Tibial nerve (tissue), 4 donors: ENCODE measurements at regions not wholly inside any gene's neighbourhood (a gene's known extent, or its start where the extent isn't known, plus 50 kb on each side); places are given as distances from the start of the nearest gene placed in this dataset.
"Not testable (repeated sequence)": the region's sequence is repeated elsewhere in the genome, so short reads cannot be mapped to it uniquely, and the experiment has no call there.

Experiments
- DNase-seq, 2 donors: peaks; one replicate each; pipeline ENCODE4 v3.0.0-alpha.2; 2019; ENCODE audit warnings: low spot score in 2 of 2
- H3K27ac ChIP-seq, 4 donors: fragments of 200-600 bp; sonication (generic) in 3 of 4; one replicate each; pipeline ENCODE4 v1.5.1; 2017 to 2019; ENCODE audit warnings: mild to moderate bottlenecking in 1 of 4
- H3K27me3 ChIP-seq, 2 donors: fragments of 200-600 bp; sonication (generic) in 1 of 2; one replicate each; pipeline versions ENCODE4 v1.5.1 to v1.6.0; 2017 to 2019
- H3K36me3 ChIP-seq, 3 donors: fragments of 200-600 bp; sonication (generic); one replicate each; pipeline ENCODE4 v1.5.1; 2018 to 2019
- H3K4me1 ChIP-seq, 4 donors: fragments of 200-600 bp; sonication (generic) in 3 of 4; one replicate each; pipeline ENCODE4 v1.5.1; 2017 to 2019
- H3K4me3 ChIP-seq, 4 donors: fragments of 200-600 bp; sonication (generic) in 3 of 4; one replicate each; pipeline ENCODE4 v1.5.1; 2017 to 2019; ENCODE audit warnings: mild to moderate bottlenecking in 1 of 4, moderate library complexity in 1 of 4
- H3K9me3 ChIP-seq, 4 donors: fragments of 200-600 bp; sonication (generic) in 3 of 4; one replicate each; pipeline ENCODE4 v1.5.1; 2017 to 2019
- CTCF ChIP-seq, 5 experiments: fragments of 200-600 bp in 3 of 5; fragments of 450-650 bp in 2 of 5; sonication (generic) in 3 of 5; IDR thresholded peaks; one replicate each; pipeline ENCODE4 v1.5.1; 2016 to 2019; ENCODE audit warnings: antibody characterized with exemption in 5 of 5, mild to moderate bottlenecking in 3 of 5, moderate library complexity in 2 of 5
- EP300 ChIP-seq, 2 donors: sonication (generic); formaldehyde crosslinking; IDR thresholded peaks; one replicate each; pipeline ENCODE4 v1.6.1; 2017; ENCODE audit warnings: antibody characterized with exemption in 2 of 2, mild to moderate bottlenecking in 1 of 2
- POLR2A ChIP-seq, 2 donors: fragments of 450-650 bp; IDR thresholded peaks; one replicate each; pipeline ENCODE4 v1.6.1; 2017; ENCODE audit warnings: antibody characterized with exemption in 2 of 2, mild to moderate bottlenecking in 2 of 2, moderate library complexity in 2 of 2
- WGBS, 2 donors: methylation state at CpG; one replicate each; pipeline ENCODE4 v1.1.5; 2018; 5-methylcytosine and 5-hydroxymethylcytosine counted together

GRCh38 chr1:83118472-83118871, 880.5 kb downstream of the TTLL7 start:
- no peaks in the 10 kb centered on the region for H3K27me3 ChIP-seq
- H3K9me3 ChIP-seq: no peaks in the 10 kb centered on the region
- WGBS, 2 donors: 98 to 99% methylated on average over 4 of the region's 4 CpGs

GRCh38 chr1:83117030-83117429, 881.9 kb downstream of the TTLL7 start:
- not testable (repeated sequence) for DNase-seq, H3K9me3 ChIP-seq, H3K4me1 ChIP-seq, H3K4me3 ChIP-seq, H3K36me3 ChIP-seq, H3K27me3 ChIP-seq, H3K27ac ChIP-seq
- 99 to 100% methylated on average over 4 of the region's 4 CpGs for WGBS, 2 donors

More at GRCh38 chr1:83118472-83118871, 880.5 kb downstream of the TTLL7 start:
- Histone ChIP-seq H3K36me3 (no peaks in the 10 kb centered on the region), H3K27ac (no peak overlapping the region), H3K4me1 (no peaks in the 10 kb centered on the region), H3K4me3 (no peak overlapping the region)
- DNase-seq: no peak
- TF ChIP-seq CTCF (IDR thresholded peaks at IDR 0.05): no peak
- TF ChIP-seq EP300 (IDR thresholded peaks at IDR 0.05): no peak
- no peak for TF ChIP-seq POLR2A (IDR thresholded peaks at IDR 0.05)

GRCh38 chr1:83115785-83116184, 883.1 kb downstream of the TTLL7 start:
- H3K4me3 ChIP-seq: no peak overlapping the region
- no peaks in the 10 kb centered on the region for H3K27me3 ChIP-seq
- H3K36me3 ChIP-seq: no peaks in the 10 kb centered on the region
- no peak for DNase-seq
- WGBS, 2 donors: 63 to 71% methylated on average over 2 of the region's 2 CpGs
- no peak for TF ChIP-seq EP300 (IDR thresholded peaks at IDR 0.05)
- H3K9me3 ChIP-seq: no peaks in the 10 kb centered on the region
- no peak overlapping the region for H3K27ac ChIP-seq
- H3K4me1 ChIP-seq: no peaks in the 10 kb centered on the region

- DNase-seq: no peak
- no peaks in the 10 kb centered on the region for H3K4me1 ChIP-seq
- TF ChIP-seq POLR2A (IDR thresholded peaks at IDR 0.05) (no peak), EP300 (IDR thresholded peaks at IDR 0.05) (no peak), CTCF (IDR thresholded peaks at IDR 0.05) (no peak)
- H3K4me3 ChIP-seq: no peak overlapping the region
- H3K27ac ChIP-seq: no peak overlapping the region
- no peaks in the 10 kb centered on the region for H3K9me3 ChIP-seq
- no peaks in the 10 kb centered on the region for H3K27me3 ChIP-seq
- WGBS, 2 donors: 61 to 70% methylated on average over 2 of the region's 2 CpGs
- H3K36me3 ChIP-seq: no peaks in the 10 kb centered on the region
Measured at GRCh38 chr1:83114136-83114834, 884.6 kb downstream of the TTLL7 start.

GRCh38 chr1:83113652-83114051, 885.3 kb downstream of the TTLL7 start:
- TF ChIP-seq EP300 (IDR thresholded peaks at IDR 0.05): no peak
- no peak for TF ChIP-seq POLR2A (IDR thresholded peaks at IDR 0.05)
- no peak for TF ChIP-seq CTCF (IDR thresholded peaks at IDR 0.05)
- WGBS, 2 donors: 35 to 51% methylated on average over 2 of the region's 2 CpGs
- no peak overlapping the region for H3K4me3 ChIP-seq
- DNase-seq: no peak
- no peak overlapping the region for H3K27ac ChIP-seq
- H3K36me3 ChIP-seq: no peaks in the 10 kb centered on the region
- H3K27me3 ChIP-seq: no peaks in the 10 kb centered on the region
- H3K4me1 ChIP-seq: no peaks in the 10 kb centered on the region
- no peaks in the 10 kb centered on the region for H3K9me3 ChIP-seq

- Histone ChIP-seq H3K9me3 (no peaks in the 10 kb centered on the region), H3K27ac (no peak overlapping the region), H3K36me3 (no peaks in the 10 kb centered on the region), H3K4me3 (no peak overlapping the region), H3K4me1 (no peaks in the 10 kb centered on the region), H3K27me3 (no peaks in the 10 kb centered on the region)
- TF ChIP-seq POLR2A (IDR thresholded peaks at IDR 0.05) (no peak), CTCF (IDR thresholded peaks at IDR 0.05) (no peak), EP300 (IDR thresholded peaks at IDR 0.05) (no peak)
- no peak for DNase-seq
- WGBS, 2 donors: 94 to 99% methylated on average over 3 of the region's 3 CpGs
Measured at GRCh38 chr1:83112248-83112885, 886.6 kb downstream of the TTLL7 start.
